ENCODE measurements at regions not wholly inside any gene's neighbourhood (a gene's known extent, or its start where the extent isn't known, plus 50 kb on each side); places are given as distances from the start of the nearest gene placed in this dataset.
"Not testable (repeated sequence)": the region's sequence is repeated elsewhere in the genome, so short reads cannot be mapped to it uniquely, and the experiment has no call there.

DNA sequence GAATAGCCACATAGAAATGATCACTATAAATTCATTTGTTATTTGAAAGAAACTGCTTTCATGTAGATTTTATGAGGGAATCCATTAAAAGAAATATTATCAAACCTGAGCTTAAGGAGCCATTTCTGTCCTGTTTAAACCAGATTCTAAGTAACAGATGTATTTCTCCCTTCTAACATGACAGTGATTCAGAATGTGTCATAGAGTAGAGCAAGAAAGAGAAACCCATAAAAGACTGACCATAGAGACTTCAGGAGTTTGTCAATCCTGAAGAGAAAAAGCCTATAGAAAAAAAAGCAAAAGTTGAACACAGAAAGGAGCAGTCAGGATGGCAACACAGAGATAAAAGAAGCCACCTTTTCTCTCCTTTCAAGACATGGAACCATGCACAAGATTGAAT is 390.6 kb downstream of the PRIM2 start:
- not testable (repeated sequence) for H3K4me3 ChIP-seq (ENCODE audit: insufficient read depth, low read depth, low read length); H3K36me3 ChIP-seq (replicated peaks; ENCODE audit: control insufficient read depth, insufficient read depth, low read length); H3K27me3 ChIP-seq (ENCODE audit: control insufficient read depth, insufficient read depth, low read length); DNase-seq

DNA sequence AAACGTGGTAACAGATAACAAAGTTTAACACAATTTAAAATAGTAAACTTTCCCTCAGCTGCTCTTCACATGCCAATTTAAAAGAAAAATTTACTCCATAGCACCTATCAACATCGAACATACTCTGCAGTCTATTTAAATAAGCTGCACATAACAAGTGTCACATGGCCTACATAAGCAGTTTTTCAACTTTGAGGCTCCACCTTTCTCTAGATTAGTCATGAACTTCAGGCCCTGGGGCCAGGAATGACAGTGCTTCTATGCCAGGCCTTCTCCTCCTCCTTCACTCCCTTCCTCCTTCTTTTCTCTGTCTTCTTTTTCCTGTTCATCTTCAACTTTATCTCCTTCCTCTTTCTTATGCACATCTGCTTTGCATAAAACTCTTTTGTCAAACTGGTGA is 405.1 kb downstream of the PRIM2 start:
- H3K4me3 ChIP-seq (ENCODE audit: insufficient read depth, low read depth, low read length); H3K27me3 ChIP-seq (ENCODE audit: control insufficient read depth, insufficient read depth, low read length); DNase-seq; H3K36me3 ChIP-seq (replicated peaks; ENCODE audit: control insufficient read depth, insufficient read depth, low read length): not testable (repeated sequence)

DNA sequence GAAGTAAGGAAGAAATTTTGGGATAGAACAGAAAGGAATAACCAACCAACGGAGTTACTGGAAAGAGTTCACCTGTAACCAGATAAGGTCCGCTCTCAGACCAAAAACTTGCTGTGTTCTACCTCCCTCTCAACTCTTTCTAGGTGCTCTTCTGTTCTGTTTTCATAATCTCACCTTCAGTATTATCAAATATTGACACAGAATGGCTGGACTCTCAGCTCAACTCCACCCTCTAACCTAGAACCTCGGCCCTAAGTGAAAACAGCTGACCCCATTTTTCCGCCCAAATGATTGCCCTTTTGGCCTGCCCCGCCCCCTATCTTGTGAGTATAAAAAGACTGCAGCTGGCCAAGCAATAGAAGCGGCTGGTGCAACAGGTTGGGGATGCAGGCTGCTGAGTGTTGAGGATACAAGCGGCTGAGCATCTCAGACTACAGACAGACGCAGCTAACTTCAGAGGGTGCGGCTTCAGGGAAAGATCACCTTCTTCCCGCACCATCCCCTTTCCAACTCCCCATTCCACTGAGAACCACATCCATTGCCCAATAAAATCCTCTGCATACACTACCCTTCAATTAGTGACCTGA is 406.5 kb downstream of the PRIM2 start:
- not testable (repeated sequence) for H3K36me3 ChIP-seq (replicated peaks; ENCODE audit: control insufficient read depth, insufficient read depth, low read length); H3K4me3 ChIP-seq (ENCODE audit: insufficient read depth, low read depth, low read length); DNase-seq

DNA sequence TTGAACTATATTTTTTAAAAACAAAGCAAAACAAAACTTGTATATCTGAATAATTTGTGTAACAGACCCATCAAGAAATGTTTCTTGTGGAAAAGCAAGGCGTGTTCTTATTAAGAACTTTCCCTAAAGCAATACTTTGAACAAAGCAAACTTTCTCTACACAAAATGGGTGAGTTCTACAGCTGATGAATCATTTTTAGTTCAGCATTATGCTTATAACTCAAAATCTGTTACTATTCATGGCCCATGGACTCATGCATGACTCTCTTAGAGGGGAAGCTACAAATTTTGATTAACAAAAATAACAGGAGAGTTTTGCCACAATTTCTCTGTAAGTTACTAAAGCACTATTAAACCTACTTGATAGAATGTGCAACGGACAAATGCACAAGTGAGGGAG is 412.0 kb downstream of the PRIM2 start:
- not testable (repeated sequence) for H3K4me3 ChIP-seq (ENCODE audit: insufficient read depth, low read depth, low read length); H3K36me3 ChIP-seq (replicated peaks; ENCODE audit: control insufficient read depth, insufficient read depth, low read length); H3K27me3 ChIP-seq (ENCODE audit: control insufficient read depth, insufficient read depth, low read length); DNase-seq

More for the DNA sequence above, 406.5 kb downstream of the PRIM2 start:
- H3K27me3 ChIP-seq (ENCODE audit: control insufficient read depth, insufficient read depth, low read length) = not testable (repeated sequence)

DNA sequence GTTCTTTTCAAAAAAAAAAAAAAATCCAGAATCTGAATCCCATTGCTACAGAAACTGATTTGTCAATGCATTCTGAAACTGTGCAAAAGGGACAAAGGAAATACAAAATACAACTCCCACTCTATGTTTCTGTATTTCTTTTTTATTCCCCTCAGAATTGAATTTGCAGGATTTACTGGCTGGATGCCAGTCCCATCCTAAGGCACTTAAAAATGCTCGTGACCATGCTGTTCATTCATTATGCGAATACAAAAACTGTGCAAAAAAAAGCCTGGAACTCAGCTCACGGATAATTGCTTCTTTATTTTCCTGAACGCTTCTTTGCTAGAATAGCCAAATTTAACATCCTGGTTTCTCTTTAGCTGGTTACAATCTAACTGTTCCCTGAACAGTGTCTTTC is 413.3 kb downstream of the PRIM2 start:
- not testable (repeated sequence) for DNase-seq; H3K27me3 ChIP-seq (ENCODE audit: control insufficient read depth, insufficient read depth, low read length); H3K36me3 ChIP-seq (replicated peaks; ENCODE audit: control insufficient read depth, insufficient read depth, low read length); H3K4me3 ChIP-seq (ENCODE audit: insufficient read depth, low read depth, low read length)

DNA sequence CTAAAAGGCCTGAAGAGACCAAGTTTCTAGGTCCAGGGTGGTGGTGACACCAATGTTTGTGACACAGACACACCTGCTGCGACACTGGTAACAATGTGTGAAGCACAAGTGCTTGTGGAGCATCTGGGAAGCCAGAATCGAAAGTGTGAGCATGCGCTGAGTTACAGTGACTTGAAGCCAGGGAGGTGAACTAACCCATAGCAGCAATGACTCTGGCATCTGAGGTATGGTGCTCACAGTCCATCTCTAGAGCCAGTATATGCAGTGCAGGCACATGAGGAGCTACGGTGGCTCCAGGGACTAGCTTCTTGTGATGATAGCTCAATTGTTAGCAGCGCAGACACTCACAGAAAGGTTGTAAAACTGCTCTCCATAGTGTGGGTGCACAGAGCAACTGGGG is 430.3 kb downstream of the PRIM2 start:
- H3K4me3 ChIP-seq (ENCODE audit: insufficient read depth, low read depth, low read length); H3K36me3 ChIP-seq (replicated peaks; ENCODE audit: control insufficient read depth, insufficient read depth, low read length); H3K27me3 ChIP-seq (ENCODE audit: control insufficient read depth, insufficient read depth, low read length); DNase-seq: not testable (repeated sequence)

DNA sequence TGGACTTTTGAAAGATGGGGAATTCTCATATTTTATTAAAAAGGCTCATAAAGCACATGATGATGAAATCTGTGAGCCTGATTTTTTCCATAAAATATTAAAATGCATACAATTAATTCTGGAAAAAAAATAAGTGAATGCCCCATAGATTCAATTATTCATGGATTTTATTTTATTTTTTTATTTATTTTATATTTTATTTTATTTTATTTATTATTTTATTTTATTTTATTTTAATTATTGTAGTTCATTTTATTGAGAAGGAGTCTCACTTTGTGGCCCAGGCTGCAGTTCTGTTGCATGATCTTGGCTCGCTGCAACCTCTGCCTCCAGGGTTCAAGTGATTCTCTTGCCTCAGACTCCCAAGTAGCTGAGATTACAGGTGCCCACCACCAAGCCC is 442.4 kb downstream of the PRIM2 start:
- H3K36me3 ChIP-seq (replicated peaks; ENCODE audit: control insufficient read depth, insufficient read depth, low read length); DNase-seq; H3K27me3 ChIP-seq (ENCODE audit: control insufficient read depth, insufficient read depth, low read length); H3K4me3 ChIP-seq (ENCODE audit: insufficient read depth, low read depth, low read length): not testable (repeated sequence)

DNA sequence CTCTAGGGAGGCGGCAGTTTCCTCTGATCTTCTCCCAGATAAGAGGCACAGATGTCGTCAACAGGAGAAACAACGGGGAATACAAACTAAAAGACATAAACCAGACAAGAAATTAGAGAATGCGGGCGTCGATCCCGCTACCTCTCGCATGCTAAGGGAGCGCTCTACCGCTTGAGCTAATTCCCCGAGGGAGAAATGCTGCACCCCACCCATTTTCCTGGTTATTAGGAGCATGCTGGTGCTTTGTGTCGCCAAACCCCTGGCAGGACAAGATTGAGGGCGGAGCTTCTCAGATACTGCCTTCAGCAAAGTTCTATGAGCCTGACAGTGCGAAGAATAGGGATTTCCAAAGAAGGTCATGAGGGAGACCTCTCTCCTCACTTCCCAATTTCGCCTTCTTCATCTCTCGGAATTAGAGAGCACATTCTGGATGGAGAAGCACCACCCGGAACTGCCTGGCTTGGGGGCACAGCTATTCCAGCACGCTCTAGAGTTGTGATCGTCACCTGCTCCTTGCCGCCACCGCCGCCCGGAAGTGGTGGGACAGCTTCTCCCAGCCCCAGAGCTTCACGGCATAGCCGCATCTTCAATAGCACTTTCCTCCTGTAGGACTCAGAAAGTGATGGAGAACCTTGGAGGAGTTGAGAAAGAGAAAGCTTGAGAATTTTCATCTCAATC is 475.4 kb downstream of the PRIM2 start:
- not testable (repeated sequence) for H3K36me3 ChIP-seq (replicated peaks; ENCODE audit: control insufficient read depth, insufficient read depth, low read length)
- peak; percentile 13 for DNase-seq
- H3K27me3 ChIP-seq (ENCODE audit: control insufficient read depth, insufficient read depth, low read length) = peaks cover 22% of the 10 kb centered on the region; the same call in 1 of the 2 replicates
- H3K4me3 ChIP-seq (ENCODE audit: insufficient read depth, low read depth, low read length) = peak overlapping the region; percentile 39

DNA sequence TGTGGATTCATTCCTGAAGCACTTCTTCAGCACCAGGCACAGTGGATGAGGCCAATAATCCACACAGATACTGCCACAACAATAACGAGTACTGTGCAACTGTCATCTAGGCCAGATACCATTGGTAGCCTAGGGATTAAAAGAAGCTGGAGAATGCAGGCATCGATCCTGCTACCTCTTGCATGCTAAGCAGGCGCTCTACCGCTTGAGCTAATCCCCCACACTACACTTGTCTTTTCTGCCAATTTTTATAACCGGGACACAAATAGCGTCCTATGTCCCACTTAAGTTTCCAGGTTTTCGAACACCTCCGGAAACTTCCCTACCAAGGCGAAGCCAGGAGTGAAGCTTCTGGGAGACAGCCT is 475.9 kb downstream of the PRIM2 start:
- peak overlapping the region; percentile 39; the same call in 1 of the 2 replicates for H3K4me3 ChIP-seq (ENCODE audit: insufficient read depth, low read depth, low read length)
- peaks cover 22% of the 10 kb centered on the region; the same call in 1 of the 2 replicates for H3K27me3 ChIP-seq (ENCODE audit: control insufficient read depth, insufficient read depth, low read length)
- not testable (repeated sequence) for H3K36me3 ChIP-seq (replicated peaks; ENCODE audit: control insufficient read depth, insufficient read depth, low read length)

DNA sequence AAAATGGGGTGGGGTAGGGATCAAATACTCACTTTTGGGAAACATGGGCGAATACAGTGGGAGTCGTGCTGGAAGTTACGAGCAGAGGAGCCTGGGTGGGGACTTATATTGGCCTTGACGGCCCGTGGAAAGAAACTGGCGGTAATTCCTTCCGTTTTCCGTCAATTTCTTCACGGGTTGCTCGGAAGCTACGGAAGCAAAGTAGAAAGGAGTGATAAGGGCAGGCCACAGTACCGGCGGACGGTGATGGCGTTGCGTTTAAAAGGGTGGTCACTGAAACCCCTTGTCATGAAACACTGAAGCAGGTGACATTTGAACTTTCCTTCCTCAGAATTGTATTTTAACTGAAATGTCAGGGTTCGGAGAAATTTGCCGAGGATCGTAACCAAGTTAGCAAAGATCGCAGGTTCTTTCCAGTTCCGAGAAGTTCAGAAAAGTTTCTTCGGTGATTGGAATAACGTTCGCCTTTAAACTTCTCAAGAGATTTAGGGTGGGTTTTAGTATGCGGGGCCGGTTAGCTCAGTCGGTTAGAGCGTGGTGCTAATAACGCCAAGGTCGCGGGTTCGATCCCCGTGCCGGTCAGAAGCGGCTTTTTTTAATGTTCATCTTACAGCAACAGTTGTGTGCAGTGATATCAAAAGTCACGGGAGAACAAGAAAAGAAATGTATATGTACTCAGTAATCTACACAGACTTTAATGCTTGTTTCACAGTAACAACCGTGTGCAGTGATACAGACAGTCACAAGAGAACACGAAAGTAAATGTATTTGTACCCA is 482.5 kb downstream of the PRIM2 start:
- not testable (repeated sequence) for H3K36me3 ChIP-seq (replicated peaks; ENCODE audit: control insufficient read depth, insufficient read depth, low read length)
- Histone ChIP-seq H3K27me3 (ENCODE audit: control insufficient read depth, insufficient read depth, low read length) (peaks cover 11% of the 10 kb centered on the region), H3K4me3 (ENCODE audit: insufficient read depth, low read depth, low read length) (peak overlapping the region; percentile 47)
- peak; percentile 24 for DNase-seq

More for the DNA sequence above, 475.9 kb downstream of the PRIM2 start:
- not testable (repeated sequence) for DNase-seq

DNA sequence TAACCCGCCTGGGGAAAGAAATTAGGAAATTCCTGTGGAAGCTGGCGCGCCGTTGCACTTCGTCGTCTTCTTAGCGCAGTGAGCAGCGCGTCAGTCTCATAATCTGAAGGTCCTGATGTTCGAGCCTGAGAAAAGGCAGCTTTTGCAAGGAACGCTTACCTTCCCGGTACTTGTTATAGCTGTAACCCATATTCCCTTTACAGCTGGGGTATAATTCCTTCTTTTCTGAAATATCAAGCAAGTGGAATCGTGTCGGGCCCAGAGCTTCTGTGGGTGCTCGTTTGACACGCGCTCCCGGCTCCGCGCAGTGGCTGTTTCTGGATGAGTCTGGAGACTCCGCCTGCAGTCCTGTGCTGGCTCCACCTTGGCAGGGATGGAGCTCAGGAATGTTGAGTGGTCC is 491.2 kb downstream of the PRIM2 start:
- peak overlapping the region; percentile 29 for H3K4me3 ChIP-seq (ENCODE audit: insufficient read depth, low read depth, low read length)
- peaks cover 21% of the 10 kb centered on the region for H3K27me3 ChIP-seq (ENCODE audit: control insufficient read depth, insufficient read depth, low read length)
- peak; percentile 20 for DNase-seq
- not testable (repeated sequence) for H3K36me3 ChIP-seq (replicated peaks; ENCODE audit: control insufficient read depth, insufficient read depth, low read length)

DNA sequence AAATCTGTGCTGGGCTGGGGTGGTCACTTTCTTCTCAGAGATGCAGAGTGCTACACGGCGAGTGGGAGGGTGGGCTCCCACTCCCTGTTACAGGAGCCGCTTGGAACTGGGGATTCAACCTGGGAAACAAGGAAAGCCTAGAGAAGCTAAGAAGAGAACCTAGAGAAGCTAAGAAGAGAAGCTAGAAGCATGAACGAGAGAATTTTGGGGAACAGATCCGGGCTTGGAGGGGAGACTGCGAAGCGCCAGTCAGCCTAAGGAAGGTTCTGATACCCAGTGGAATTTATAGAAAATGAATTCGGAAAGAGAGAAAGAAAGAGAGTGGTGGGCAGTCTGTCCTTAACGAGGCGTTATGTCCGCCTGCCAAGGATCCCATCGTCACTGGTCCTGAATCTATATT is 492.0 kb downstream of the PRIM2 start:
- not testable (repeated sequence) for DNase-seq; H3K36me3 ChIP-seq (replicated peaks; ENCODE audit: control insufficient read depth, insufficient read depth, low read length)
- peaks cover 21% of the 10 kb centered on the region for H3K27me3 ChIP-seq (ENCODE audit: control insufficient read depth, insufficient read depth, low read length)
- H3K4me3 ChIP-seq (ENCODE audit: insufficient read depth, low read depth, low read length) = peak overlapping the region; percentile 5; the same call in 1 of the 2 replicates

DNA sequence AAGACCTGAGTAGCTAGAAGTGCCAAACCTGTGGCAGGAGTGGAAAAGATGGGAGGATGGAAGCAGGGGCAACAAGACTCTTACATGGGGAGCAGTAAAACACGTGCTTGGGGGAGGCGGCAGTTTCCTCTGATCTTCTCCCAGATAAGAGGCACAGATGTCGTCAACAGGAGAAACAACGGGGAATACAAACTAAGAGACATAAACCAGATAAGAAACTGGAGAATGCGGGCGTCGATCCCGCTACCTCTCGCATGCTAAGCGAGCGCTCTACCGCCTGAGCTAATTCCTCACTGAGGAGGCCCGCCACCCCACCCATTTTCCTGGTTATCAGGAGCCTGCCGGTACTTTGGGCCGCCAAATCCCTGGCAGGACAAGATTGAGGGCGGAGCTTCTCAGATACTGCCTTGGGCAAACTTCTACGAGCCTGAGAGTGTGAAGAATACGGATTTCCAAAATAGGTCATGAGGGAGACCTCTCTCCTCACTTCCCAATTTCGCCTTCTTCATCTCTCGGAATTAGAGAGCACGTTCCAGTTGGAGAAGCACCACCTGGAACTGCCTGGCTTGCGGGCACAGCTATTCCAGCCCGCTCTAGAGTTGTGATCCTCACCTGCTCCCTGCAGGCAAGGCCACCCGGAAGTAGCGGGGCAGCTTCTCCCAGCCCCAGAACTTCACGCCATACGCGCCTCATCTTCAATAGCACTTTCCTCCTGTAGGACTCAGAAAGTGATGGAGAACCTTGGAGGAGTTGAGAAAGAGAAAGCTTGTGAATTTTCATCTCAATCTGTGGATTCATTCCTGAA is 496.0 kb downstream of the PRIM2 start:
- H3K36me3 ChIP-seq (replicated peaks; ENCODE audit: control insufficient read depth, insufficient read depth, low read length) = not testable (repeated sequence)
- H3K4me3 ChIP-seq (ENCODE audit: insufficient read depth, low read depth, low read length) = peak overlapping the region; percentile 39
- DNase-seq = peak; percentile 45
- H3K27me3 ChIP-seq (ENCODE audit: control insufficient read depth, insufficient read depth, low read length) = peaks cover 26% of the 10 kb centered on the region

DNA sequence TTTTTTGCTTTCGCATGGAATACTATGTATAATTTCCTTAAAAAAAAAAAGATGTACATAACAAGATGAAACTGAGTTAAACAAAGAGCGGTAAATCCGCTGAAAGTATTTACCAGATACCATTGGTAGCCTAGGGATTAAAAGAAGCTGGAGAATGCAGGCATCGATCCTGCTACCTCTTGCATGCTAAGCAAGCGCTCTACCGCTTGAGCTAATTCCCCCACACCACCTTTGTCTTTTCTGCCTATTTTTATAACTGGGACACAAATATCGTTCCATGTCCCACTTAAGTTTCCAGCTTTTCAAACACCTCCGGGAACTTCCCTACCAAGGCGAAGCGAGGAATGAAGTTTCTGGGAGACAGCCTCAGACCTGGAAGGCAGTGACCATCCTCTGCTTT is 498.4 kb downstream of the PRIM2 start:
- not testable (repeated sequence) for H3K36me3 ChIP-seq (replicated peaks; ENCODE audit: control insufficient read depth, insufficient read depth, low read length); H3K4me3 ChIP-seq (ENCODE audit: insufficient read depth, low read depth, low read length); DNase-seq
- H3K27me3 ChIP-seq (ENCODE audit: control insufficient read depth, insufficient read depth, low read length) = peaks cover 15% of the 10 kb centered on the region

Data from H7 (cell line).